Kidney (tissue), 13 donors: ENCODE measurements at regions not wholly inside any gene's neighbourhood (a gene's known extent, or its start where the extent isn't known, plus 50 kb on each side); places are given as distances from the start of the nearest gene placed in this dataset.

ENCODE experiments used
- DNase-seq, 5 donors: peaks; one replicate each; pipeline ENCODE4 v3.0.0-alpha.2; 2013 to 2020
- FAIRE-seq: peaks from 2 replicates; lab custom pipeline; 2012; peaks lifted over from hg19 to GRCh38; lab: Jason Lieb, UNC
- H3K27ac ChIP-seq, 2 donors: one replicate each; pipeline ENCODE4 v1.7.0; 2013; ENCODE audit warnings: low read depth in 2 of 2, low read length in 2 of 2, inconsistent platforms in 1 of 2
- H3K27me3 ChIP-seq: one replicate; pipeline ENCODE4 v1.7.1; 2013; ENCODE audit warnings: low read length, inconsistent platforms; ENCODE audit not compliant: control insufficient read depth, insufficient read depth
- H3K36me3 ChIP-seq, 3 donors: one replicate each; pipeline versions ENCODE4 v1.7.0 to v1.7.1; 2013; ENCODE audit warnings: low read length in 3 of 3, control low read depth in 1 of 3, inconsistent platforms in 1 of 3; ENCODE audit not compliant: insufficient read depth in 3 of 3, control insufficient read depth in 2 of 3
- H3K4me1 ChIP-seq, 3 donors: one replicate each; pipeline versions ENCODE4 v1.7.0 to v1.7.1; 2013; ENCODE audit warnings: low read length in 3 of 3, inconsistent platforms in 1 of 3, low read depth in 1 of 3; ENCODE audit not compliant: control insufficient read depth in 2 of 3, insufficient read depth in 2 of 3
- H3K4me3 ChIP-seq, 3 donors: one replicate each; pipeline versions ENCODE4 v1.7.0 to v1.8.1; 2013; ENCODE audit warnings: low read length in 3 of 3, control low read depth in 1 of 3, inconsistent platforms in 1 of 3
- H3K9ac ChIP-seq, 3 donors: one replicate each; pipeline versions ENCODE4 v1.7.0 to v1.7.1; 2013; ENCODE audit warnings: low read length in 3 of 3, control low read depth in 1 of 3, inconsistent platforms in 1 of 3
- H3K9me3 ChIP-seq, 3 donors: one replicate each; pipeline versions ENCODE4 v1.7.0 to v1.7.1; 2013; ENCODE audit warnings: low read length in 3 of 3, control low read depth in 1 of 3, inconsistent platforms in 1 of 3; ENCODE audit not compliant: control insufficient read depth in 2 of 3, insufficient read depth in 1 of 3
- CTCF ChIP-seq: IDR thresholded peaks from 3 replicates; pipeline ENCODE4 v1.5.1; 2012; ENCODE audit warnings: mild to moderate bottlenecking, moderate library complexity, borderline replicate concordance; ENCODE audit not compliant: insufficient read depth; ENCODE audit errors: extremely low read depth
- intact Hi-C: fragments of 100-400 bp; cut with DNase I; formaldehyde crosslinking; loops from one replicate; pipeline ENCODE4 v1.11.1; 2022
- donor health status: control.
- donor health status: control.
- donor health status: control.
- donor health status: control.
- donor health status: control.
- donor health status: DM: yes; HTN: yes; CAD: no.
- donor health status: Normal renal cell carcinoma (clear cell type).

- no peak for TF ChIP-seq CTCF
- H3K9ac ChIP-seq = no peak overlapping the region
- DNase-seq (no peak), FAIRE-seq (no peak)
- intact Hi-C loops = no loop called here
- H3K4me1 ChIP-seq = peaks cover 0 to 4% (median 4%) of the 10 kb centered on the region in 3 donors
- H3K4me3 ChIP-seq = no peak overlapping the region
- no peaks in the 10 kb centered on the region for H3K9me3 ChIP-seq
- H3K27me3 ChIP-seq = no peaks in the 10 kb centered on the region
- peak overlapping the region in 1 of 2 donors; percentile 56 for H3K27ac ChIP-seq
- no peaks in the 10 kb centered on the region for H3K36me3 ChIP-seq
Observed at GRCh38 chr5:82387819-82388166, 109.6 kb upstream of the RPS23 start.

- H3K4me3 ChIP-seq = no peak overlapping the region
- H3K4me1 ChIP-seq = peaks cover 0 to 4% (median 4%) of the 10 kb centered on the region in 3 donors
- no peak for TF ChIP-seq CTCF
- peak overlapping the region in 1 of 2 donors; percentile 56 for H3K27ac ChIP-seq
- intact Hi-C loops = no loop called here
- no peaks in the 10 kb centered on the region for H3K27me3 ChIP-seq
- no peaks in the 10 kb centered on the region for H3K36me3 ChIP-seq
- H3K9me3 ChIP-seq = no peaks in the 10 kb centered on the region
- DNase-seq (peak in 4 of 5 donors; percentile 26 to 72 (median 64)), FAIRE-seq (no peak)
- H3K9ac ChIP-seq = no peak overlapping the region
Observed at GRCh38 chr5:82387001-82387818, 109.1 kb upstream of the RPS23 start.

- TF ChIP-seq CTCF = no peak
- H3K4me3 ChIP-seq = no peak overlapping the region
- intact Hi-C loops = no loop called here
- FAIRE-seq = no peak
- H3K27ac ChIP-seq = peak overlapping the region in 1 of 2 donors; percentile 41
- no peak overlapping the region for H3K9ac ChIP-seq
- DNase-seq = peak in 2 of 5 donors; percentile 72 to 80
- H3K36me3 ChIP-seq = no peaks in the 10 kb centered on the region
- H3K4me1 ChIP-seq = peaks cover 0 to 4% (median 4%) of the 10 kb centered on the region in 3 donors
- no peaks in the 10 kb centered on the region for H3K27me3 ChIP-seq
- H3K9me3 ChIP-seq = no peaks in the 10 kb centered on the region
Observed at GRCh38 chr5:82386576-82386975, 108.4 kb upstream of the RPS23 start.
